GM23338 (cell line): ENCODE measurements at regions not wholly inside any gene's neighbourhood (a gene's known extent, or its start where the extent isn't known, plus 50 kb on each side); places are given as distances from the start of the nearest gene placed in this dataset.

Experiments used
- ATAC-seq: fragments of 200-7000 bp; cut with Tn5 transposase; 3 replicates; pipeline ENCODE4 v1.9.1; 2020
- DNase-seq: peaks from one replicate; pipeline ENCODE4 v3.0.0-alpha.2; 2015; ENCODE audit warnings: low spot score
- H2AFZ ChIP-seq: fragments of 200-600 bp; sonication (generic); 2 replicates; pipeline ENCODE4 v1.8.0; 2016; ENCODE audit warnings: antibody characterized with exemption, mild to moderate bottlenecking, moderate library complexity
- H3F3A ChIP-seq: fragments of 200-600 bp; sonication (generic); replicated peaks from 2 replicates; pipeline ENCODE4 v1.8.0; 2017; ENCODE audit warnings: antibody characterized with exemption, mixed run types, low read depth
- H3K27ac ChIP-seq: fragments of 200-600 bp; sonication (generic); 2 replicates; pipeline ENCODE4 v1.6.1; 2016; ENCODE audit warnings: low read depth
- H3K27me3 ChIP-seq: fragments of 200-600 bp; sonication (generic); 2 replicates; pipeline ENCODE4 v1.8.0; 2016; ENCODE audit warnings: mild to moderate bottlenecking, mixed run types, moderate library complexity; ENCODE audit not compliant: insufficient read depth
- H3K36me3 ChIP-seq: fragments of 200-600 bp; sonication (generic); 2 replicates; pipeline ENCODE4 v1.8.0; 2016; ENCODE audit warnings: mild to moderate bottlenecking; ENCODE audit not compliant: insufficient read depth
- H3K4me1 ChIP-seq: fragments of 200-600 bp; sonication (generic); 2 replicates; pipeline ENCODE4 v1.8.0; 2016; ENCODE audit warnings: mild to moderate bottlenecking, moderate library complexity; ENCODE audit not compliant: insufficient read depth
- H3K4me2 ChIP-seq: fragments of 200-600 bp; sonication (generic); 2 replicates; pipeline ENCODE4 v1.7.1; 2017; ENCODE audit warnings: mixed run types
- H3K4me3 ChIP-seq: fragments of 200-600 bp; sonication (generic); 2 replicates; pipeline ENCODE4 v1.6.1; 2016; ENCODE audit warnings: mixed run types
- H3K79me2 ChIP-seq: fragments of 200-600 bp; sonication (generic); replicated peaks from 2 replicates; pipeline ENCODE4 v1.8.0; 2017; ENCODE audit warnings: mild to moderate bottlenecking; ENCODE audit not compliant: insufficient read depth
- H3K9me2 ChIP-seq: fragments of 200-600 bp; sonication (generic); 2 replicates; pipeline ENCODE4 v1.8.0; 2017; ENCODE audit not compliant: insufficient read depth
- H4K20me1 ChIP-seq: fragments of 200-600 bp; sonication (generic); replicated peaks from 2 replicates; pipeline ENCODE4 v1.8.0; 2017; ENCODE audit warnings: mild to moderate bottlenecking; ENCODE audit not compliant: insufficient read depth
- H3K27ac Mint-ChIP-seq: 2 replicates; pipeline ENCODE4 v1.8.0; 2020; ENCODE audit warnings: inconsistent platforms, mild to moderate bottlenecking, moderate library complexity, mixed read lengths
- H3K27me3 Mint-ChIP-seq: 3 replicates; pipeline ENCODE4 v1.8.0; 2022; ENCODE audit warnings: low read depth, mild to moderate bottlenecking, moderate library complexity, mixed read lengths, inconsistent platforms; ENCODE audit not compliant: insufficient read depth, poor library complexity
- H3K36me3 Mint-ChIP-seq: 3 replicates; pipeline ENCODE4 v1.8.0; 2021; ENCODE audit warnings: low read depth, mild to moderate bottlenecking, inconsistent platforms, moderate library complexity, mixed read lengths
- H3K4me1 Mint-ChIP-seq: 3 replicates; pipeline ENCODE4 v1.8.0; 2020; ENCODE audit warnings: mild to moderate bottlenecking, inconsistent platforms, mixed read lengths
- H3K4me3 Mint-ChIP-seq: 3 replicates; pipeline ENCODE4 v1.8.0; 2021; ENCODE audit warnings: moderate library complexity, mild to moderate bottlenecking, inconsistent platforms, mixed read lengths
- H3K9me3 Mint-ChIP-seq: 3 replicates; pipeline ENCODE4 v1.8.0; 2020; ENCODE audit warnings: moderate library complexity, mild to moderate bottlenecking, inconsistent platforms, mixed read lengths
- EZH2 ChIP-seq: fragments of 200-600 bp; sonication (generic); IDR thresholded peaks from one replicate; pipeline ENCODE4 v1.8.0; 2017; ENCODE audit warnings: antibody characterized with exemption, mild to moderate bottlenecking, low read depth; ENCODE audit not compliant: unreplicated experiment
- EZH2phosphoT487 ChIP-seq: fragments of 200-600 bp; sonication (generic); IDR thresholded peaks from one replicate; pipeline ENCODE4 v1.8.1; 2018; ENCODE audit warnings: antibody characterized with exemption; ENCODE audit not compliant: unreplicated experiment
- JUNB ChIP-seq: IDR thresholded peaks from one replicate; pipeline ENCODE4 v1.6.1; 2016; ENCODE audit warnings: antibody characterized with exemption; ENCODE audit not compliant: unreplicated experiment
- NANOG ChIP-seq: IDR thresholded peaks from 2 replicates; pipeline ENCODE4 v1.6.1; 2016; ENCODE audit warnings: antibody characterized with exemption, borderline replicate concordance
- POLR2AphosphoS5 ChIP-seq: IDR thresholded peaks from 2 replicates; pipeline ENCODE4 v1.6.1; 2016; ENCODE audit warnings: antibody characterized with exemption, low read depth
- ZNF114 ChIP-seq: fragments of 250-450 bp; sonication (Bioruptor Pico); IDR thresholded peaks from 2 replicates; pipeline ENCODE4 v1.5.0; 2020; ENCODE audit warnings: mild to moderate bottlenecking, moderate library complexity
- ZNF331 ChIP-seq: fragments of 250-450 bp; sonication (Bioruptor Pico); IDR thresholded peaks from 2 replicates; pipeline ENCODE4 v1.5.0; 2020; ENCODE audit warnings: low read depth, mild to moderate bottlenecking, moderate library complexity
- TF ChIP-seq, protein P1 (sequence below): IDR thresholded peaks from 2 replicates; pipeline ENCODE4 v1.6.1; 2016; ENCODE audit warnings: antibody characterized with exemption
- TF ChIP-seq, protein P2 (sequence below), 2 experiments: fragments of 200-600 bp in 1 of 2; sonication (generic) in 1 of 2; conservative IDR thresholded peaks; 2 replicates each; pipeline versions ENCODE4 v1.5.1 to v1.6.1; 2016 to 2017; ENCODE audit warnings: antibody characterized with exemption in 2 of 2, low read depth in 2 of 2, mild to moderate bottlenecking in 2 of 2, moderate library complexity in 1 of 2
- TF ChIP-seq, protein P3 (sequence below): fragments of 250-450 bp; sonication (Bioruptor Pico); IDR thresholded peaks from 2 replicates; pipeline ENCODE4 v1.5.0; 2020; ENCODE audit warnings: mild to moderate bottlenecking, moderate library complexity
- TF ChIP-seq, protein P4 (sequence below): IDR thresholded peaks from one replicate; pipeline ENCODE4 v1.6.1; 2018; ENCODE audit warnings: antibody characterized with exemption; ENCODE audit not compliant: unreplicated experiment

DNA sequence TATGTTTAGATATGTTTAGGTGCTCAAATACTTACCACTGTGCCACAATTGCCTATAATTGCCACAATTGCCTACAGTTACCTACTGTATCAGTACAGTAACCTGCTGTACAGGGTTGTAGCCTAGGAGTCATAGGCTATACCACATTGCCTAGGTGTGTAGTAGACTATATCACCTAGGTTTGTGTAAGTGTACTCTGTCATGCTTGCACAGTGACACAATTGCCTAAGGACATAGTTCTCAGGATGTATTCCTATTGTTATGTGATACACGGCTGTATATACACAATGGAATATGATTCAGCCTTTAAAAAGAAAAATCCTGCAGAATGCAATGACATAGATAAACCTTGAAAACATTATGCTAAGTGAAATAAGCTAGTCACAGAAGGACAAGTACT is 264.8 kb downstream of the RAP2B start (continued):
- TF ChIP-seq, protein P1, sequence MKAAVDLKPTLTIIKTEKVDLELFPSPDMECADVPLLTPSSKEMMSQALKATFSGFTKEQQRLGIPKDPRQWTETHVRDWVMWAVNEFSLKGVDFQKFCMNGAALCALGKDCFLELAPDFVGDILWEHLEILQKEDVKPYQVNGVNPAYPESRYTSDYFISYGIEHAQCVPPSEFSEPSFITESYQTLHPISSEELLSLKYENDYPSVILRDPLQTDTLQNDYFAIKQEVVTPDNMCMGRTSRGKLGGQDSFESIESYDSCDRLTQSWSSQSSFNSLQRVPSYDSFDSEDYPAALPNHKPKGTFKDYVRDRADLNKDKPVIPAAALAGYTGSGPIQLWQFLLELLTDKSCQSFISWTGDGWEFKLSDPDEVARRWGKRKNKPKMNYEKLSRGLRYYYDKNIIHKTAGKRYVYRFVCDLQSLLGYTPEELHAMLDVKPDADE = no peak
- TF ChIP-seq, protein P2, sequence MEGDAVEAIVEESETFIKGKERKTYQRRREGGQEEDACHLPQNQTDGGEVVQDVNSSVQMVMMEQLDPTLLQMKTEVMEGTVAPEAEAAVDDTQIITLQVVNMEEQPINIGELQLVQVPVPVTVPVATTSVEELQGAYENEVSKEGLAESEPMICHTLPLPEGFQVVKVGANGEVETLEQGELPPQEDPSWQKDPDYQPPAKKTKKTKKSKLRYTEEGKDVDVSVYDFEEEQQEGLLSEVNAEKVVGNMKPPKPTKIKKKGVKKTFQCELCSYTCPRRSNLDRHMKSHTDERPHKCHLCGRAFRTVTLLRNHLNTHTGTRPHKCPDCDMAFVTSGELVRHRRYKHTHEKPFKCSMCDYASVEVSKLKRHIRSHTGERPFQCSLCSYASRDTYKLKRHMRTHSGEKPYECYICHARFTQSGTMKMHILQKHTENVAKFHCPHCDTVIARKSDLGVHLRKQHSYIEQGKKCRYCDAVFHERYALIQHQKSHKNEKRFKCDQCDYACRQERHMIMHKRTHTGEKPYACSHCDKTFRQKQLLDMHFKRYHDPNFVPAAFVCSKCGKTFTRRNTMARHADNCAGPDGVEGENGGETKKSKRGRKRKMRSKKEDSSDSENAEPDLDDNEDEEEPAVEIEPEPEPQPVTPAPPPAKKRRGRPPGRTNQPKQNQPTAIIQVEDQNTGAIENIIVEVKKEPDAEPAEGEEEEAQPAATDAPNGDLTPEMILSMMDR (conservative IDR thresholded peaks at IDR 0.05; ENCODE audit: low read depth in 2 of 2) = no peak
- TF ChIP-seq POLR2AphosphoS5 (no peak), ZNF331 (CRISPR knock-in tag) (no peak), EZH2 (no peak)

DNA sequence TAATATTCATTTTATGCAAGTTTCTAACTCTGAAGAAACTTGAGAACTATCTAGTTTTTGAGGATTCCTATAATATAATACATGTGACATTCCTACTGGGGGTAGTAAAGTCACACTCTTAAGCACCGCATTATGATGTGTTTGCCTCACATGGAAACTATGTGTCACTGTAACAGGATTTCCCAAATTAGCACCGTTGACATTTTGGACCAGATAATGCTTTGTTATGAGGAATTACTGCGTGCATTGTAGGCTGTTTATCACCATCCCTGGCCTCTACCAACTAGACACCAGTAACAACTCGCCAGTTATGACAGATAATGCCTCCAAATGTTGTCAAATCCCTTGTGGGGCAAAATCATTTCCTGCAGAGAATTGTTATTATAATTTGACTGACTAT is 267.8 kb downstream of the RAP2B start:
- Histone ChIP-seq H3K4me1 (no peaks in the 10 kb centered on the region), H3K27ac (no peak overlapping the region), H3K4me3 (no peak overlapping the region), H3K27me3 (no peaks in the 10 kb centered on the region), H3F3A (no peaks in the 10 kb centered on the region), H3K79me2 (no peaks in the 10 kb centered on the region), H3K36me3 (no peaks in the 10 kb centered on the region), H2AFZ (no peak overlapping the region), H4K20me1 (no peaks in the 10 kb centered on the region), H3K9me2 (no peaks in the 10 kb centered on the region), H3K4me2 (no peak overlapping the region)
- Mint-ChIP-seq H3K27me3 (no peaks in the 10 kb centered on the region), H3K9me3 (peaks cover 3% of the 10 kb centered on the region; the same call in 1 of the 3 replicates), H3K4me3 (no peak overlapping the region), H3K4me1 (no peaks in the 10 kb centered on the region), H3K36me3 (no peaks in the 10 kb centered on the region), H3K27ac (no peak overlapping the region)
- DNase-seq (no peak), ATAC-seq (no peak)
- no peak for TF ChIP-seq EZH2phosphoT487
- TF ChIP-seq, protein P3, sequence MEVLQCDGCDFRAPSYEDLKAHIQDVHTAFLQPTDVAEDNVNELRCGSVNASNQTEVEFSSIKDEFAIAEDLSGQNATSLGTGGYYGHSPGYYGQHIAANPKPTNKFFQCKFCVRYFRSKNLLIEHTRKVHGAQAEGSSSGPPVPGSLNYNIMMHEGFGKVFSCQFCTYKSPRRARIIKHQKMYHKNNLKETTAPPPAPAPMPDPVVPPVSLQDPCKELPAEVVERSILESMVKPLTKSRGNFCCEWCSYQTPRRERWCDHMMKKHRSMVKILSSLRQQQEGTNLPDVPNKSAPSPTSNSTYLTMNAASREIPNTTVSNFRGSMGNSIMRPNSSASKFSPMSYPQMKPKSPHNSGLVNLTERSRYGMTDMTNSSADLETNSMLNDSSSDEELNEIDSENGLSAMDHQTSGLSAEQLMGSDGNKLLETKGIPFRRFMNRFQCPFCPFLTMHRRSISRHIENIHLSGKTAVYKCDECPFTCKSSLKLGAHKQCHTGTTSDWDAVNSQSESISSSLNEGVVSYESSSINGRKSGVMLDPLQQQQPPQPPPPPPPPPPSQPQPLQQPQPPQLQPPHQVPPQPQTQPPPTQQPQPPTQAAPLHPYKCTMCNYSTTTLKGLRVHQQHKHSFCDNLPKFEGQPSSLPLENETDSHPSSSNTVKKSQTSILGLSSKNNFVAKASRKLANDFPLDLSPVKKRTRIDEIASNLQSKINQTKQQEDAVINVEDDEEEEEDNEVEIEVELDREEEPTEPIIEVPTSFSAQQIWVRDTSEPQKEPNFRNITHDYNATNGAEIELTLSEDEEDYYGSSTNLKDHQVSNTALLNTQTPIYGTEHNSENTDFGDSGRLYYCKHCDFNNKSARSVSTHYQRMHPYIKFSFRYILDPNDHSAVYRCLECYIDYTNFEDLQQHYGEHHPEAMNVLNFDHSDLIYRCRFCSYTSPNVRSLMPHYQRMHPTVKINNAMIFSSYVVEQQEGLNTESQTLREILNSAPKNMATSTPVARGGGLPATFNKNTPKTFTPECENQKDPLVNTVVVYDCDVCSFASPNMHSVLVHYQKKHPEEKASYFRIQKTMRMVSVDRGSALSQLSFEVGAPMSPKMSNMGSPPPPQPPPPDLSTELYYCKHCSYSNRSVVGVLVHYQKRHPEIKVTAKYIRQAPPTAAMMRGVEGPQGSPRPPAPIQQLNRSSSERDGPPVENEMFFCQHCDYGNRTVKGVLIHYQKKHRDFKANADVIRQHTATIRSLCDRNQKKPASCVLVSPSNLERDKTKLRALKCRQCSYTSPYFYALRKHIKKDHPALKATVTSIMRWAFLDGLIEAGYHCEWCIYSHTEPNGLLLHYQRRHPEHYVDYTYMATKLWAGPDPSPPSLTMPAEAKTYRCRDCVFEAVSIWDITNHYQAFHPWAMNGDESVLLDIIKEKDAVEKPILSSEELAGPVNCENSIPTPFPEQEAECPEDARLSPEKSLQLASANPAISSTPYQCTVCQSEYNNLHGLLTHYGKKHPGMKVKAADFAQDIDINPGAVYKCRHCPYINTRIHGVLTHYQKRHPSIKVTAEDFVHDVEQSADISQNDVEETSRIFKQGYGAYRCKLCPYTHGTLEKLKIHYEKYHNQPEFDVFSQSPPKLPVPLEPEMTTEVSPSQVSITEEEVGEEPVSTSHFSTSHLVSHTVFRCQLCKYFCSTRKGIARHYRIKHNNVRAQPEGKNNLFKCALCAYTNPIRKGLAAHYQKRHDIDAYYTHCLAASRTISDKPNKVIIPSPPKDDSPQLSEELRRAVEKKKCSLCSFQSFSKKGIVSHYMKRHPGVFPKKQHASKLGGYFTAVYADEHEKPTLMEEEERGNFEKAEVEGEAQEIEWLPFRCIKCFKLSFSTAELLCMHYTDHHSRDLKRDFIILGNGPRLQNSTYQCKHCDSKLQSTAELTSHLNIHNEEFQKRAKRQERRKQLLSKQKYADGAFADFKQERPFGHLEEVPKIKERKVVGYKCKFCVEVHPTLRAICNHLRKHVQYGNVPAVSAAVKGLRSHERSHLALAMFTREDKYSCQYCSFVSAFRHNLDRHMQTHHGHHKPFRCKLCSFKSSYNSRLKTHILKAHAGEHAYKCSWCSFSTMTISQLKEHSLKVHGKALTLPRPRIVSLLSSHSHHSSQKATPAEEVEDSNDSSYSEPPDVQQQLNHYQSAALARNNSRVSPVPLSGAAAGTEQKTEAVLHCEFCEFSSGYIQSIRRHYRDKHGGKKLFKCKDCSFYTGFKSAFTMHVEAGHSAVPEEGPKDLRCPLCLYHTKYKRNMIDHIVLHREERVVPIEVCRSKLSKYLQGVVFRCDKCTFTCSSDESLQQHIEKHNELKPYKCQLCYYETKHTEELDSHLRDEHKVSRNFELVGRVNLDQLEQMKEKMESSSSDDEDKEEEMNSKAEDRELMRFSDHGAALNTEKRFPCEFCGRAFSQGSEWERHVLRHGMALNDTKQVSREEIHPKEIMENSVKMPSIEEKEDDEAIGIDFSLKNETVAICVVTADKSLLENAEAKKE (CRISPR knock-in tag) = no peak
- TF ChIP-seq, protein P4, sequence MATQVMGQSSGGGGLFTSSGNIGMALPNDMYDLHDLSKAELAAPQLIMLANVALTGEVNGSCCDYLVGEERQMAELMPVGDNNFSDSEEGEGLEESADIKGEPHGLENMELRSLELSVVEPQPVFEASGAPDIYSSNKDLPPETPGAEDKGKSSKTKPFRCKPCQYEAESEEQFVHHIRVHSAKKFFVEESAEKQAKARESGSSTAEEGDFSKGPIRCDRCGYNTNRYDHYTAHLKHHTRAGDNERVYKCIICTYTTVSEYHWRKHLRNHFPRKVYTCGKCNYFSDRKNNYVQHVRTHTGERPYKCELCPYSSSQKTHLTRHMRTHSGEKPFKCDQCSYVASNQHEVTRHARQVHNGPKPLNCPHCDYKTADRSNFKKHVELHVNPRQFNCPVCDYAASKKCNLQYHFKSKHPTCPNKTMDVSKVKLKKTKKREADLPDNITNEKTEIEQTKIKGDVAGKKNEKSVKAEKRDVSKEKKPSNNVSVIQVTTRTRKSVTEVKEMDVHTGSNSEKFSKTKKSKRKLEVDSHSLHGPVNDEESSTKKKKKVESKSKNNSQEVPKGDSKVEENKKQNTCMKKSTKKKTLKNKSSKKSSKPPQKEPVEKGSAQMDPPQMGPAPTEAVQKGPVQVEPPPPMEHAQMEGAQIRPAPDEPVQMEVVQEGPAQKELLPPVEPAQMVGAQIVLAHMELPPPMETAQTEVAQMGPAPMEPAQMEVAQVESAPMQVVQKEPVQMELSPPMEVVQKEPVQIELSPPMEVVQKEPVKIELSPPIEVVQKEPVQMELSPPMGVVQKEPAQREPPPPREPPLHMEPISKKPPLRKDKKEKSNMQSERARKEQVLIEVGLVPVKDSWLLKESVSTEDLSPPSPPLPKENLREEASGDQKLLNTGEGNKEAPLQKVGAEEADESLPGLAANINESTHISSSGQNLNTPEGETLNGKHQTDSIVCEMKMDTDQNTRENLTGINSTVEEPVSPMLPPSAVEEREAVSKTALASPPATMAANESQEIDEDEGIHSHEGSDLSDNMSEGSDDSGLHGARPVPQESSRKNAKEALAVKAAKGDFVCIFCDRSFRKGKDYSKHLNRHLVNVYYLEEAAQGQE = no peak
- no peak for TF ChIP-seq NANOG
- TF ChIP-seq, protein P1 = no peak
- no peak for TF ChIP-seq POLR2AphosphoS5
- TF ChIP-seq ZNF331 (CRISPR knock-in tag) = no peak
- no peak for TF ChIP-seq JUNB
- no peak for TF ChIP-seq EZH2
- TF ChIP-seq ZNF114 = no peak
